ENCODE measurements at regions not wholly inside any gene's neighbourhood (a gene's known extent, or its start where the extent isn't known, plus 50 kb on each side); places are given as distances from the start of the nearest gene placed in this dataset.

- TF ChIP-seq SIX5 (IDR thresholded peaks at IDR 0.05; ENCODE audit: low read depth, low read length): no peak
- TF ChIP-seq, protein P1, sequence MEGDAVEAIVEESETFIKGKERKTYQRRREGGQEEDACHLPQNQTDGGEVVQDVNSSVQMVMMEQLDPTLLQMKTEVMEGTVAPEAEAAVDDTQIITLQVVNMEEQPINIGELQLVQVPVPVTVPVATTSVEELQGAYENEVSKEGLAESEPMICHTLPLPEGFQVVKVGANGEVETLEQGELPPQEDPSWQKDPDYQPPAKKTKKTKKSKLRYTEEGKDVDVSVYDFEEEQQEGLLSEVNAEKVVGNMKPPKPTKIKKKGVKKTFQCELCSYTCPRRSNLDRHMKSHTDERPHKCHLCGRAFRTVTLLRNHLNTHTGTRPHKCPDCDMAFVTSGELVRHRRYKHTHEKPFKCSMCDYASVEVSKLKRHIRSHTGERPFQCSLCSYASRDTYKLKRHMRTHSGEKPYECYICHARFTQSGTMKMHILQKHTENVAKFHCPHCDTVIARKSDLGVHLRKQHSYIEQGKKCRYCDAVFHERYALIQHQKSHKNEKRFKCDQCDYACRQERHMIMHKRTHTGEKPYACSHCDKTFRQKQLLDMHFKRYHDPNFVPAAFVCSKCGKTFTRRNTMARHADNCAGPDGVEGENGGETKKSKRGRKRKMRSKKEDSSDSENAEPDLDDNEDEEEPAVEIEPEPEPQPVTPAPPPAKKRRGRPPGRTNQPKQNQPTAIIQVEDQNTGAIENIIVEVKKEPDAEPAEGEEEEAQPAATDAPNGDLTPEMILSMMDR (IDR thresholded peaks at IDR 0.05; ENCODE audit: control extremely low read depth in 1 of 3, insufficient read depth in 1 of 3, low read depth in 1 of 3, low read length in 3 of 3): no peak
- TF ChIP-seq CBX8 (IDR thresholded peaks at IDR 0.05; ENCODE audit: borderline replicate concordance, low read depth, low read length): no peak
- TF ChIP-seq EZH2 (IDR thresholded peaks at IDR 0.05; ENCODE audit: low read depth, low read length, severe bottlenecking): no peak
- peak in 1 of 2 experiments; percentile 58; a peak in 1 of 3 replicates for TF ChIP-seq POLR2A (IDR thresholded peaks at IDR 0.05; ENCODE audit: control extremely low read depth in 1 of 2, low read depth in 2 of 2, low read length in 2 of 2)
Measured at GRCh38 chr14:58969951-58970751, 218.3 kb upstream of the DAAM1 start.
